ENCODE measurements at regions not wholly inside any gene's neighbourhood (a gene's known extent, or its start where the extent isn't known, plus 50 kb on each side); places are given as distances from the start of the nearest gene placed in this dataset.

- Histone ChIP-seq H3K79me2 (ENCODE audit: control insufficient read depth, insufficient read depth, low read length) (no peaks in the 10 kb centered on the region), H4K20me1 (replicated peaks; ENCODE audit: control insufficient read depth, insufficient read depth, low read length) (no peaks in the 10 kb centered on the region), H3K4me1 (replicated peaks in 1 of 2; ENCODE audit: control insufficient read depth in 2 of 2, insufficient read depth in 2 of 2, low read length in 2 of 2) (no peaks in the 10 kb centered on the region), H3K27ac (ENCODE audit: extremely low read depth, low read depth, low read length) (no peak overlapping the region), H3K4me2 (ENCODE audit: insufficient read depth, low read length) (no peak overlapping the region), H3K36me3 (ENCODE audit: control insufficient read depth, insufficient read depth, low read length) (no peaks in the 10 kb centered on the region), H3K9me3 (replicated peaks; ENCODE audit: control insufficient read depth, insufficient read depth, low read depth, low read length) (no peaks in the 10 kb centered on the region), H3K9ac (ENCODE audit: insufficient read depth in 1 of 2, low read depth in 2 of 2, low read length in 2 of 2) (no peak overlapping the region), H3K4me3 (no peak overlapping the region), H3K27me3 (ENCODE audit: control insufficient read depth in 2 of 2, insufficient read depth in 2 of 2, low read length in 2 of 2) (no peaks in the 10 kb centered on the region), H3K9me1 (ENCODE audit: control insufficient read depth, insufficient read depth, low read length) (no peaks in the 10 kb centered on the region), H2AFZ (ENCODE audit: low read depth, low read length) (no peak overlapping the region)
- ATAC-seq (no peak), DNase-seq (ENCODE audit: extremely low read depth in 1 of 4, low spot score in 3 of 4) (no peak), FAIRE-seq (no peak)
- no TSS peak for BruUV-seq (replicated peaks)
- CTCF ChIA-PET (ENCODE audit: low intra/inter-chr PET ratio) = no interaction called here
- intact Hi-C loops (cut with micrococcal nuclease) = no loop called here
- 0% methylated on average over 1 of the region's 1 CpG for WGBS (ENCODE audit: insufficient coverage, low coverage, missing lambda C conversion rate)
- in situ Hi-C loops (cut with MboI) = no loop called here
- POLR2A ChIA-PET = no interaction called here
- TF ChIP-seq MLLT1 (IDR thresholded peaks at IDR 0.05) = no peak
- no peak for TF ChIP-seq NR4A1 (CRISPR knock-in tag; IDR thresholded peaks at IDR 0.05)
- TF ChIP-seq NR4A1 (tag; IDR thresholded peaks at IDR 0.05) = no peak
- no peak for TF ChIP-seq SAFB2 (IDR thresholded peaks at IDR 0.05; ENCODE audit: borderline replicate concordance, low read depth, low read length, severe bottlenecking)
- no peak for TF ChIP-seq FOXP1 (CRISPR knock-in tag; IDR thresholded peaks at IDR 0.05)
- TF ChIP-seq STAT5B (CRISPR knock-in tag; IDR thresholded peaks at IDR 0.05) = no peak
- no peak for TF ChIP-seq PPARD (CRISPR knock-in tag; IDR thresholded peaks at IDR 0.05)
- TF ChIP-seq ZNF324 (CRISPR knock-in tag; IDR thresholded peaks at IDR 0.05) = no peak
- TF ChIP-seq EP400 (IDR thresholded peaks at IDR 0.05) = no peak
- TF ChIP-seq, protein P1, sequence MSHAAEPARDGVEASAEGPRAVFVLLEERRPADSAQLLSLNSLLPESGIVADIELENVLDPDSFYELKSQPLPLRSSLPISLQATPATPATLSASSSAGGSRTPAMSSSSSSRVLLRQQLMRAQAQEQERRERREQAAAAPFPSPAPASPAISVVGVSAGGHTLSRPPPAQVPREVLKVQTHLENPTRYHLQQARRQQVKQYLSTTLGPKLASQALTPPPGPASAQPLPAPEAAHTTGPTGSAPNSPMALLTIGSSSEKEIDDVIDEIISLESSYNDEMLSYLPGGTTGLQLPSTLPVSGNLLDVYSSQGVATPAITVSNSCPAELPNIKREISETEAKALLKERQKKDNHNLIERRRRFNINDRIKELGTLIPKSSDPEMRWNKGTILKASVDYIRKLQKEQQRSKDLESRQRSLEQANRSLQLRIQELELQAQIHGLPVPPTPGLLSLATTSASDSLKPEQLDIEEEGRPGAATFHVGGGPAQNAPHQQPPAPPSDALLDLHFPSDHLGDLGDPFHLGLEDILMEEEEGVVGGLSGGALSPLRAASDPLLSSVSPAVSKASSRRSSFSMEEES (CRISPR knock-in tag; IDR thresholded peaks at IDR 0.05) = no peak
- TF ChIP-seq RBM22 (IDR thresholded peaks at IDR 0.05; ENCODE audit: low read depth, low read length, poor library complexity, severe bottlenecking) = no peak
- no peak for TF ChIP-seq MEF2D (tag; conservative IDR thresholded peaks at IDR 0.05; ENCODE audit: low read depth)
- no peak for TF ChIP-seq ARHGAP35 (IDR thresholded peaks at IDR 0.05; ENCODE audit: partially characterized antibody)
- TF ChIP-seq ZBTB8A (IDR thresholded peaks at IDR 0.05; ENCODE audit: partially characterized antibody) = no peak
- TF ChIP-seq, protein P2, sequence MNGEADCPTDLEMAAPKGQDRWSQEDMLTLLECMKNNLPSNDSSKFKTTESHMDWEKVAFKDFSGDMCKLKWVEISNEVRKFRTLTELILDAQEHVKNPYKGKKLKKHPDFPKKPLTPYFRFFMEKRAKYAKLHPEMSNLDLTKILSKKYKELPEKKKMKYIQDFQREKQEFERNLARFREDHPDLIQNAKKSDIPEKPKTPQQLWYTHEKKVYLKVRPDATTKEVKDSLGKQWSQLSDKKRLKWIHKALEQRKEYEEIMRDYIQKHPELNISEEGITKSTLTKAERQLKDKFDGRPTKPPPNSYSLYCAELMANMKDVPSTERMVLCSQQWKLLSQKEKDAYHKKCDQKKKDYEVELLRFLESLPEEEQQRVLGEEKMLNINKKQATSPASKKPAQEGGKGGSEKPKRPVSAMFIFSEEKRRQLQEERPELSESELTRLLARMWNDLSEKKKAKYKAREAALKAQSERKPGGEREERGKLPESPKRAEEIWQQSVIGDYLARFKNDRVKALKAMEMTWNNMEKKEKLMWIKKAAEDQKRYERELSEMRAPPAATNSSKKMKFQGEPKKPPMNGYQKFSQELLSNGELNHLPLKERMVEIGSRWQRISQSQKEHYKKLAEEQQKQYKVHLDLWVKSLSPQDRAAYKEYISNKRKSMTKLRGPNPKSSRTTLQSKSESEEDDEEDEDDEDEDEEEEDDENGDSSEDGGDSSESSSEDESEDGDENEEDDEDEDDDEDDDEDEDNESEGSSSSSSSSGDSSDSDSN (IDR thresholded peaks at IDR 0.05; ENCODE audit: borderline replicate concordance in 1 of 2, low read depth in 2 of 2, low read length in 2 of 2) = no peak
- no peak for TF ChIP-seq PYGO2 (tag; IDR thresholded peaks at IDR 0.05)
- TF ChIP-seq ZFP1 (CRISPR knock-in tag; IDR thresholded peaks at IDR 0.05) = no peak
- no peak for TF ChIP-seq ZNF444 (CRISPR knock-in tag; IDR thresholded peaks at IDR 0.05)
- no peak for TF ChIP-seq ZBTB26 (CRISPR knock-in tag; IDR thresholded peaks at IDR 0.05)
These were observed 88.8 kb upstream of the HS3ST5 start for GRCh38 chr6:114431641-114432040.

Data from K562 (cell line).